ENCODE measurements at regions not wholly inside any gene's neighbourhood (a gene's known extent, or its start where the extent isn't known, plus 50 kb on each side); places are given as distances from the start of the nearest gene placed in this dataset.

DNA sequence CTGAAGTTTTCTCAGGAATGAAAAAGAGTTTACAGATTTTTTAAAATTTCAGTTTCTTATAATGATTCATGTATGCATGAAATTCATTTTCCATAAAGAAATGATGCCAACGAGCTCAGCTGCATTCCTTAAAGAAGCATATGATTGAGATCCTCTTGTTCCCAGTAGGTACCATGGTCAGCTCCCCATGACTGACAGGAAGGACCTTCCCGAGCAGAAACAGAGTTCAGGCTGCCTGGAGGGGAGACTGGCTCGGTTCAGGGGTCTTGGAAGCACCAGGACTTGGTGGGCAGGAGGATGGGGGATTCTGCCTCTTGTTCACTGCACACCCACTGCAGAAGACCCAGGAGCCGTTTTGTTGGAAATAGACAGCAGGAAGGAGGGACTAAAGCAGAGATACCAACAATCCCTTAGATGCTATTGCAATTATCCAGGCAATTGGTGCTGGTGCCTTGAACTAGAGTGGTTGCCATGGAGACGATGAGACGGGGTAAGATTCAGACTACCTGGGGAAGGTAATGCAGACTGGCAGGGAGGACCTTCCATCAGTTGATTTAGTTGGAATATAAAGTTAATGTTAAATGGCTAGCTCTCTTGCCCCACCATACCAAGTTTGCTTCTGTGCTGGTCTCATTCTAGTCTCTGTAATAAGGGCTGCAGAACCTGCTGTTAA, 447.8 kb downstream of the MTRR start:
- DNase-seq: no peak
- no peak for TF ChIP-seq GATA1 (IDR thresholded peaks at IDR 0.05; ENCODE audit: low read depth, low read length)
- no peak for TF ChIP-seq POLR2A (IDR thresholded peaks at IDR 0.05; ENCODE audit: low read length)

DNA sequence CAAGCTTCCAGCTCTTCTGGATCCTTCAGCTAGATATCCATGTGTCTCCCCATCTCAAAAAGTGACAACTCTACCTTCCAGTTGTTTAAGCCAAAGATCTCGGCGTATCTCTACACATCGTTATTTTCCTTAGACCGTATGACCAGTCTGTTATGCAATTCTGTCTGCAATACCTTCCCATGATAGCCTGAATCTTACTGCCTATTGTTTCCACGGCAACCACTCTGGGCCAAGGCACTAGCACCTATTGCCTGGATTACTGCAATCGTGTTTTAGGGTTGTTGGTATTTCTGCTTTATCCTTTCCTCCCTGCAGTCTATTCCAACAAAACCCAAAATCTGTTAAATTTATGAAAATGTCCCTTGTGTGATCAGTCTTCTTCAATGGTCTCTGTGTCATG, 448.4 kb downstream of the MTRR start:
- TF ChIP-seq GATA1 (IDR thresholded peaks at IDR 0.05; ENCODE audit: low read depth, low read length) (no peak), POLR2A (IDR thresholded peaks at IDR 0.05; ENCODE audit: low read length) (no peak)
- DNase-seq: no peak

GRCh38 chr5:8320244-8320643, 451.3 kb downstream of the MTRR start:
- no peak for DNase-seq
- TF ChIP-seq GATA1 (IDR thresholded peaks at IDR 0.05; ENCODE audit: low read depth, low read length): no peak
- TF ChIP-seq POLR2A (IDR thresholded peaks at IDR 0.05; ENCODE audit: low read length): no peak

GRCh38 chr5:8321272-8321671, 452.3 kb downstream of the MTRR start:
- no peak for TF ChIP-seq POLR2A (IDR thresholded peaks at IDR 0.05; ENCODE audit: low read length)
- TF ChIP-seq GATA1 (IDR thresholded peaks at IDR 0.05; ENCODE audit: low read depth, low read length): no peak
- DNase-seq: no peak

DNA sequence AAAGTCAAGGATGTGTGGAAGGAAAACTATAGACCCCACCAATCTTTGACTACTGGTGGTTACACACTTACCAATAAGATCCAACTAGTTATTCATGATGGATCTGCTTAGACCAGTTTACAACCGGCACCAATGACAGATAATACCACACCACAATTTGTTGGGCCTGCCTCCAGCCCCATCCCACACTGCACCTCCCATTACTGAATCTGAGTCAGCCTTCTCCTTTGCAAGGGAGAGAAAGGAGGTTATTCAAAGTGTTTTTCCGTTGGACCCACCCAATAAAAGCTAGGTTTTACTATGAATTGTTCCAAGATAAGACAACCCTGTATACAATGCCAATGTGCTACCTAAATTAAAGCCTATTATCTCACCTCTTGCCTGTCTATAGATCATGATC, 453.5 kb downstream of the MTRR start:
- DNase-seq: no peak
- no peak for TF ChIP-seq POLR2A (IDR thresholded peaks at IDR 0.05; ENCODE audit: low read length)
- no peak for TF ChIP-seq GATA1 (IDR thresholded peaks at IDR 0.05; ENCODE audit: low read depth, low read length)

GRCh38 chr5:8327016-8327415, 458.1 kb downstream of the MTRR start:
- no peak for DNase-seq
- TF ChIP-seq POLR2A (IDR thresholded peaks at IDR 0.05; ENCODE audit: low read length) (no peak), GATA1 (IDR thresholded peaks at IDR 0.05; ENCODE audit: low read depth, low read length) (no peak)

DNA sequence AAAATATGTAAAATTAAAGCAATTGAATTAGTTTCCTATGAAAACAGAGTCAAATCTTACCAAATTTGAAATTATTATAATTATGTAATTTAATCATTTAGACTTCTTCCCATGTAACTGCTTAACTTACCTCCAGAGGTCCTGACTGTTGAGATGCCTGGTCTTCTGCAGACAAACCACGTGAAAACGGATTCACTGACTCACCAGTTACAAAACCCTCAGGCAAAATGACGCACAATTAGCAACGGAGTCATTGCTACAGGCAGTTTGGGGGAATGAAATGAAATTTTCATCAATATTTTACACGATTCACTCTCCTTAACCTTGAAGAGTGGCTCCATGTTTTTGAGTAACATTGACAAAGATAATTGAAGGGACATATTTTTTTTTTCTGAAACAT, 460.8 kb downstream of the MTRR start:
- no peak for DNase-seq
- TF ChIP-seq POLR2A (IDR thresholded peaks at IDR 0.05; ENCODE audit: low read length) (no peak), GATA1 (IDR thresholded peaks at IDR 0.05; ENCODE audit: low read depth, low read length) (no peak)

DNA sequence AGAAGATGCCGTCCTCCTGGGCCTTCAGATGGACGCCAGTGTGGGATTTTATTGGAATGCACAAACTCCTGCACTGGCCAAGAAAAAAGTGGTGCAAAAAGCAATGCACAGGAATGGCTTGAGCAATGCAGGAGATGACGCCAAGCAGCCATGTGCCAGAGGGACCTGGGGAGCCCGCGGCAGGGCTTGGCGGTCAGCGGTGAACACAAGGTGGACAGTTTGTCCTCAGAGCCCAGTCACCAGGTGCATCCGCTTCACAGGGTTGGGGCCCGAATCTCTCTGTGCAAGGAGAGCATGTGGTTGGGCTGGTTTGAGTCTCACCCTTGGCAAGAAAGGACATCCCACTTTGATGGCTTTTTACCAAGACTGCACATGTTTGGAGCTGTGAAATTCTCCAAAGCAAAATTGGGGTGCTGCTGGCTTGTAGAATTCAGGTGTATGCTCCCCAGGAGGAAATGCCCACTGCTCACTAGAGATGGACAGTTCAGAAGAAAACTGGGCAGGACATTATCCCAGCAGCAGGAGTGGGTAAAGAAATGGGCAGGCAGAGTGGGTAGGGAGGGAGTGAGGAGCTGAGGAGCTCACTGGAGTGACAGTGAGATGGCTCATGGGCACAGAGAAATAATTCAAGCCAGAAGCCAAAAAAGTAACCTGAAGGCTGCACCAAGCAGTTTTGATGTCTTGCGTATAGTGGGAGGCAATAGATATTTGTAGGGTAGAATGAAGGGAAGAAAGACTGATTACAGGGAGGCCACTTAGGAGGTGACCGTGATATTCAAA, 463.9 kb downstream of the MTRR start:
- TF ChIP-seq GATA1 (IDR thresholded peaks at IDR 0.05; ENCODE audit: low read depth, low read length) (no peak), POLR2A (IDR thresholded peaks at IDR 0.05; ENCODE audit: low read length) (no peak)
- no peak for DNase-seq

- DNase-seq: no peak
- TF ChIP-seq POLR2A (IDR thresholded peaks at IDR 0.05; ENCODE audit: low read length) (no peak), GATA1 (IDR thresholded peaks at IDR 0.05; ENCODE audit: low read depth, low read length) (no peak)
These were observed 464.5 kb downstream of the MTRR start for GRCh38 chr5:8333485-8333884.

GRCh38 chr5:8333977-8334376, 465.0 kb downstream of the MTRR start:
- no peak for TF ChIP-seq POLR2A (IDR thresholded peaks at IDR 0.05; ENCODE audit: low read length)
- TF ChIP-seq GATA1 (IDR thresholded peaks at IDR 0.05; ENCODE audit: low read depth, low read length): no peak
- no peak for DNase-seq

GRCh38 chr5:8340261-8340660, 471.3 kb downstream of the MTRR start:
- TF ChIP-seq GATA1 (IDR thresholded peaks at IDR 0.05; ENCODE audit: low read depth, low read length): no peak
- no peak for TF ChIP-seq POLR2A (IDR thresholded peaks at IDR 0.05; ENCODE audit: low read length)
- no peak for DNase-seq

DNA sequence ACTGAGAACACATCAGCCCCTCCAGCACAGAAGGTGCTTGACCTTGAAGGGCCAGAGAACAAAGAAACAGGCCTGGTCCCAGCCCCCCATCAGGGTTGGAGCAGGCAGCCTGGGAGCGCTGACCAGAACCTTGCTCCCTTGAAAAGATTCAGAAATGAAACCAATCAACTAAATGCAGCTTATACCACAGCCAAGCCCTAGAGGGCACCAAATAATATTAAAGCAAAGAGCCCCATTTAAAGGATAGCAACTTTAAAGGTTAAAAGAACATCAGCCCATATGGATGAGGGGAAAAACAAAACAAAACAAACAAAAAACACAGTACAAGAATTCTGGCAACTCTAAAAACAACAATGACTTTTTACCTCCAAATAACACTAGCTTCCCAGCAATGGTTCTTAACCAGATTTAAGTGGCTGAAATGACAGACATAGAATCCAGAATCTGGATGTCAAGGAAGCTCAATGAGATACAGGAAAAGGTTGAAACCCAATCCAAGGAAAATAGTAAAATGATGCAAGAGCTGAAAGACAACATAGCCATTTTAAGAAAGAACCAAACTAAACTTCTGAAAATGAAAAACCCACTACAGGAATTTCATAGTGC, 471.9 kb downstream of the MTRR start:
- TF ChIP-seq GATA1 (IDR thresholded peaks at IDR 0.05; ENCODE audit: low read depth, low read length) (no peak), POLR2A (IDR thresholded peaks at IDR 0.05; ENCODE audit: low read length) (no peak)
- DNase-seq: no peak

GRCh38 chr5:8341406-8341805, 472.5 kb downstream of the MTRR start:
- TF ChIP-seq POLR2A (IDR thresholded peaks at IDR 0.05; ENCODE audit: low read length): no peak
- TF ChIP-seq GATA1 (IDR thresholded peaks at IDR 0.05; ENCODE audit: low read depth, low read length): no peak
- no peak for DNase-seq

- no peak for DNase-seq
- no peak for TF ChIP-seq GATA1 (IDR thresholded peaks at IDR 0.05; ENCODE audit: low read depth, low read length)
- no peak for TF ChIP-seq POLR2A (IDR thresholded peaks at IDR 0.05; ENCODE audit: low read length)
These were observed 479.0 kb downstream of the MTRR start for GRCh38 chr5:8347984-8348383.

DNA sequence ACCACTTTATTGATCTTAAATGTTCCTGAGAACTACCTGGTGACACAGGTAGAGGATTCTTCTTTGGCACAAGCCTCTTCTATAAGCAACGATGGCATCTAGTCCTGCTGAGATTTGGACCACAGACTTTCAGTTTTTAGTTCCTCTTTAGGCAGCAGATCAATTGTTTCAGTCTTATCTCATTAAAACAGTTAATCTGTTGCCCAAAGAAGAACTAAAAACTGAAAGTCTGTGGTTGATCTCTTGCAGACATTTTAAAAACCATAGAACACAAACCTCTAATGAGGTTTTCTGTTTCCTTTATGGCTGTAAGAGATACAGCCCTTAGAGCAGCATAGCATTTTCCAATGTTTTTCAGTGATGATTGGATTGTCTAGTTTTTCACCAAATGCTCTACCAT, 480.9 kb downstream of the MTRR start:
- no peak for DNase-seq
- TF ChIP-seq POLR2A (IDR thresholded peaks at IDR 0.05; ENCODE audit: low read length) (no peak), GATA1 (IDR thresholded peaks at IDR 0.05; ENCODE audit: low read depth, low read length) (no peak)
